ENCODE measurements at regions not wholly inside any gene's neighbourhood (a gene's known extent, or its start where the extent isn't known, plus 50 kb on each side); places are given as distances from the start of the nearest gene placed in this dataset.
"Not testable (repeated sequence)": the region's sequence is repeated elsewhere in the genome, so short reads cannot be mapped to it uniquely, and the experiment has no call there.

- Histone ChIP-seq H3K9ac (ENCODE audit: low read depth, low read length) (no peak overlapping the region), H3K9me3 (replicated peaks; ENCODE audit: low read length) (no peaks in the 10 kb centered on the region), H3K36me3 (ENCODE audit: insufficient read depth, low read length) (no peaks in the 10 kb centered on the region), H3K4me3 (ENCODE audit: low read length) (no peak overlapping the region), H3K4me1 (ENCODE audit: control insufficient read depth, insufficient read depth, low read length) (no peaks in the 10 kb centered on the region), H3K27me3 (ENCODE audit: control insufficient read depth, insufficient read depth, low read length) (no peaks in the 10 kb centered on the region), H3K4me2 (ENCODE audit: low read length) (no peak overlapping the region)
Measured at GRCh38 chr15:79609506-79609905, 177.4 kb downstream of the MINAR1 start.

GRCh38 chr15:79610021-79610420 lies 177.9 kb downstream of the MINAR1 start:
- no peaks in the 10 kb centered on the region for H3K4me1 ChIP-seq (ENCODE audit: control insufficient read depth, insufficient read depth, low read length)
- H3K4me3 ChIP-seq (ENCODE audit: low read length), result no peak overlapping the region
- H3K36me3 ChIP-seq (ENCODE audit: insufficient read depth, low read length), result no peaks in the 10 kb centered on the region
- H3K27me3 ChIP-seq (ENCODE audit: control insufficient read depth, insufficient read depth, low read length), result no peaks in the 10 kb centered on the region
- no peak overlapping the region for H3K4me2 ChIP-seq (ENCODE audit: low read length)
- H3K9me3 ChIP-seq (replicated peaks; ENCODE audit: low read length), result no peaks in the 10 kb centered on the region
- H3K9ac ChIP-seq (ENCODE audit: low read depth, low read length), result no peak overlapping the region

DNA sequence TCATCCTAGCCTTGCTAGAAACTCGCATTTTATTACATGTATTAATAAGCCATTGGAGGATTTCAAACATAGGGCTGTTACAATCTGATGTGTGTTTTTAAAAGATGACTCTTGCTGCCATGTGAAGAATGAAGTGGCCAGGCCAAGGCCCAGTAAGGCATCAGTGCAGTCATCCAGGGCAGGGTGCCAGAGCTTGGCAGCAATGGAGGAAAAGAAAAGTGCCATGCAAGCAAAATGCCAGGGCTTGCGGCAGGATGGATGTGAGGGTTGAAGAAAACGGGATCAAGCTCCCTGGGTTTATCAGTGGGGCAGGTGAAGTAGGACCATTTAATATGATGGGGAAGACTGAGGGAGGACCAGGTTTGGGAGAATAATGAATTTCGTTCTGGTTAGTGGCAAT lies 183.6 kb downstream of the MINAR1 start:
- no peak overlapping the region for H3K4me3 ChIP-seq (ENCODE audit: low read length)

DNA sequence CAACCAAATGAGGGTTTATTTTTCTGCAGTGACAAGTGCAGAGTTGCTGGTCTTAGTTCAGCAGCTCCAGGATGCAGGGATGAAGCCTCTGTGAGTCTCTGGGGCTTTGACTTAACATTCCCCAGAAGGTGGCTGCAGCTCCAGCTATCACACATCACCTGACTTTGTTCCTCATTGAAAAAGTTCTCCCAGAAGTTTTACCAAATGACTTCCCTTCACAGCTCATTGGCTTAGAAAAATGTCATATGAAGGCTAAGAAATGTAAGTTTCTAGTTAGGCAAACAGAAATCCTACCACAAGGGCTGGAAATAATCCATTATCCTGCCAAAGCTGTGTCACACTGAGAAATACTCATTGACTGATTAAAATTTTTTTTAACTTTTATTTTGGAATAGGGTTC lies 184.9 kb downstream of the MINAR1 start:
- H3K4me1 ChIP-seq (ENCODE audit: control insufficient read depth, insufficient read depth, low read length), result no peaks in the 10 kb centered on the region
- H3K4me3 ChIP-seq (ENCODE audit: low read length), result no peak overlapping the region
- H3K9ac ChIP-seq (ENCODE audit: low read depth, low read length), result no peak overlapping the region
- no peaks in the 10 kb centered on the region for H3K9me3 ChIP-seq (replicated peaks; ENCODE audit: low read length)
- no peaks in the 10 kb centered on the region for H3K27me3 ChIP-seq (ENCODE audit: control insufficient read depth, insufficient read depth, low read length)
- no peak overlapping the region for H3K4me2 ChIP-seq (ENCODE audit: low read length)
- no peaks in the 10 kb centered on the region for H3K36me3 ChIP-seq (ENCODE audit: insufficient read depth, low read length)

More for the DNA sequence above, 183.6 kb downstream of the MINAR1 start:
- H3K27me3 ChIP-seq (ENCODE audit: control insufficient read depth, insufficient read depth, low read length), result no peaks in the 10 kb centered on the region
- no peaks in the 10 kb centered on the region for H3K36me3 ChIP-seq (ENCODE audit: insufficient read depth, low read length)
- no peaks in the 10 kb centered on the region for H3K4me1 ChIP-seq (ENCODE audit: control insufficient read depth, insufficient read depth, low read length)
- no peak overlapping the region for H3K9ac ChIP-seq (ENCODE audit: low read depth, low read length)
- H3K4me2 ChIP-seq (ENCODE audit: low read length), result no peak overlapping the region
- no peaks in the 10 kb centered on the region for H3K9me3 ChIP-seq (replicated peaks; ENCODE audit: low read length)

DNA sequence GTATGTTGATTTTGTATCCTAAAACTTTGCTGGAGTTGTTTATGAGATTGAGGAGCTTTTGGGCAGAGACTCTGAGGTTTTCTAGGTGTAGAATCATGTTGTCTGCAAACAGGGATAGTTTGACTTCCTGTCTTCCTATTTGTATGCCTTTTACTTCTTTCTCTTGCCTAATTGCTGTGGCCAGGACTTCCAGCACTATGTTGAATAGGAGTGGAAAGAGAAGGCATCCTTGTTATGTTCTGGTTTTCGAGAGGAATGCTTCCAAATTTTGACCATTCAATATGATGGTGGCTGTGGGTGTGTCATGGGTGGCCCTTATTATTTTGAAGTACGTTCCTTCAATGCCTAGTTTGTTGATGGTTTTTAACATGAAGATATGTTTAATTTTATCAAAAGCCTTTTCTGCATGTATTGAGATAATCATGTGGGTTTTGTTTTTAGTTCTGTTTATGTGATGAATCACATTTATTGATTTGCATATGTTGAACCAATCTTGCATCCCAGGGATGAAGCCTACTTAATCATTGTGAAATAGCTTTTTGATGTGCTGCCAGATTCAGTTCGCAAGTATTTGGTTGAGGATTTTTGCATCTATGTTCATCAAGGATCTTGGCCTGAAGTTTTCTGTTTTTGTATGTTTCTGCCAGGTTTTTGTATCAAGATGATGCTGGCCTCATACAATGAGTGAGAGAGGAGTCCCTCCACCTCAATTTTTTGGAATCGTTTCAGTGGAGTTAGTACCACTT lies 188.1 kb downstream of the MINAR1 start:
- Histone ChIP-seq H3K9me3 (replicated peaks; ENCODE audit: low read length) (no peaks in the 10 kb centered on the region), H3K27me3 (ENCODE audit: control insufficient read depth, insufficient read depth, low read length) (peaks cover 2% of the 10 kb centered on the region), H3K9ac (ENCODE audit: low read depth, low read length) (no peak overlapping the region), H3K4me3 (ENCODE audit: low read length) (no peak overlapping the region), H3K4me1 (ENCODE audit: control insufficient read depth, insufficient read depth, low read length) (no peaks in the 10 kb centered on the region), H3K36me3 (ENCODE audit: insufficient read depth, low read length) (no peaks in the 10 kb centered on the region), H3K4me2 (ENCODE audit: low read length) (no peak overlapping the region)

DNA sequence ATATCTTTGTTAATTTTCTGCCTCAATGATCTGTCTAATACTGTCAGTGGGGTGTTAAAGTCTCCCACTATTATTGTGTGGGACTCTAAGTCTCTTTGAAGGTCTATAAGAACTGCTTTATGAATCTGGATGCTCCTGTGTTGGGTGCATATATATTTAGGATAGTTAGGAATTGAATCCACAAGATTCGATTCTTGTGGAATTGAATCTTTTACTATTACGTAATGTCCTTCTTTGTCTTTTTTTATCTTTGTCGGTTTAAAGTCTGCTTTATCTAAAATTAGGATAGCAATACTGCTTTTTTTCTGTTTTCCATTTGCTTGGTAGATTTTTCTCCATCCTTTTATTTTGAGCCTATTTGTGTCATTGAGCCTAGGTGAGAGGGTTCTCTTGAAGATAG lies 189.7 kb downstream of the MINAR1 start:
- H3K27me3 ChIP-seq (ENCODE audit: control insufficient read depth, insufficient read depth, low read length); H3K4me1 ChIP-seq (ENCODE audit: control insufficient read depth, insufficient read depth, low read length); H3K9me3 ChIP-seq (replicated peaks; ENCODE audit: low read length); H3K36me3 ChIP-seq (ENCODE audit: insufficient read depth, low read length); H3K4me2 ChIP-seq (ENCODE audit: low read length); H3K9ac ChIP-seq (ENCODE audit: low read depth, low read length); H3K4me3 ChIP-seq (ENCODE audit: low read length): not testable (repeated sequence)

DNA sequence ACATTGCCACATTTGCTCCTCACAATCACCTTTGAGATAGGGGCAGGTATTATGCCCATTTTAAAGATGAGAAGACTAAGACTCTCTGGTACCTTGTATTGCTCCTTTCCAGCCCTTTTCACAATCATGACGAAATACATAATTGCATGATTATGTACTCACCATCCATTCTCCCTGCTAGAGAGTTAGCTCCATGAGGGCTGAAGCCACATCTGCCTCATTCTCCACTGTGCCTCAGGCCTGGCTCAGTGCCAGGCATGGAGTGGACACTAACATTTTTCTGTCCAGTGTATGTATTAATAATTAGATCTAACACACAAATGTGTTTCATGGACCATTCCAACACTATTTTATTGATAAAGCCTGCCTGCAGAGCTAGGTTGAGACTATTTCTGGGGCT lies 191.4 kb downstream of the MINAR1 start:
- Histone ChIP-seq H3K4me1 (ENCODE audit: control insufficient read depth, insufficient read depth, low read length) (no peaks in the 10 kb centered on the region), H3K9ac (ENCODE audit: low read depth, low read length) (no peak overlapping the region), H3K4me3 (ENCODE audit: low read length) (no peak overlapping the region), H3K36me3 (ENCODE audit: insufficient read depth, low read length) (no peaks in the 10 kb centered on the region), H3K9me3 (replicated peaks; ENCODE audit: low read length) (no peaks in the 10 kb centered on the region), H3K4me2 (ENCODE audit: low read length) (no peak overlapping the region), H3K27me3 (ENCODE audit: control insufficient read depth, insufficient read depth, low read length) (peaks cover 8% of the 10 kb centered on the region)

- Histone ChIP-seq H3K9ac (ENCODE audit: low read depth, low read length) (no peak overlapping the region), H3K9me3 (replicated peaks; ENCODE audit: low read length) (no peaks in the 10 kb centered on the region), H3K4me1 (ENCODE audit: control insufficient read depth, insufficient read depth, low read length) (no peaks in the 10 kb centered on the region), H3K36me3 (ENCODE audit: insufficient read depth, low read length) (no peaks in the 10 kb centered on the region), H3K27me3 (ENCODE audit: control insufficient read depth, insufficient read depth, low read length) (peaks cover 8% of the 10 kb centered on the region), H3K4me2 (ENCODE audit: low read length) (no peak overlapping the region), H3K4me3 (ENCODE audit: low read length) (no peak overlapping the region)
Measured at GRCh38 chr15:79629687-79630086, 197.6 kb downstream of the MINAR1 start.

- no peaks in the 10 kb centered on the region for H3K36me3 ChIP-seq (ENCODE audit: insufficient read depth, low read length)
- no peak overlapping the region for H3K4me2 ChIP-seq (ENCODE audit: low read length)
- no peak overlapping the region for H3K9ac ChIP-seq (ENCODE audit: low read depth, low read length)
- no peaks in the 10 kb centered on the region for H3K27me3 ChIP-seq (ENCODE audit: control insufficient read depth, insufficient read depth, low read length)
- H3K4me3 ChIP-seq (ENCODE audit: low read length), result no peak overlapping the region
- H3K4me1 ChIP-seq (ENCODE audit: control insufficient read depth, insufficient read depth, low read length), result peaks cover 4% of the 10 kb centered on the region
- no peaks in the 10 kb centered on the region for H3K9me3 ChIP-seq (replicated peaks; ENCODE audit: low read length)
Measured at GRCh38 chr15:79632457-79632856, 200.3 kb downstream of the MINAR1 start.

- H3K4me2 ChIP-seq (ENCODE audit: low read length), result no peak overlapping the region
- no peak overlapping the region for H3K9ac ChIP-seq (ENCODE audit: low read depth, low read length)
- no peaks in the 10 kb centered on the region for H3K27me3 ChIP-seq (ENCODE audit: control insufficient read depth, insufficient read depth, low read length)
- no peaks in the 10 kb centered on the region for H3K9me3 ChIP-seq (replicated peaks; ENCODE audit: low read length)
- no peak overlapping the region for H3K4me3 ChIP-seq (ENCODE audit: low read length)
- H3K36me3 ChIP-seq (ENCODE audit: insufficient read depth, low read length), result no peaks in the 10 kb centered on the region
- peaks cover 15% of the 10 kb centered on the region for H3K4me1 ChIP-seq (ENCODE audit: control insufficient read depth, insufficient read depth, low read length)
Measured at GRCh38 chr15:79635149-79635771, 203.1 kb downstream of the MINAR1 start.

- Histone ChIP-seq H3K4me1 (ENCODE audit: control insufficient read depth, insufficient read depth, low read length) (peaks cover 21% of the 10 kb centered on the region), H3K4me3 (ENCODE audit: low read length) (no peak overlapping the region), H3K9me3 (replicated peaks; ENCODE audit: low read length) (no peaks in the 10 kb centered on the region), H3K36me3 (ENCODE audit: insufficient read depth, low read length) (no peaks in the 10 kb centered on the region), H3K4me2 (ENCODE audit: low read length) (no peak overlapping the region), H3K9ac (ENCODE audit: low read depth, low read length) (no peak overlapping the region), H3K27me3 (ENCODE audit: control insufficient read depth, insufficient read depth, low read length) (no peaks in the 10 kb centered on the region)
Measured at GRCh38 chr15:79635897-79636561, 203.9 kb downstream of the MINAR1 start.

All from skeletal muscle satellite cell (primary cell).